RWPE1 (cell line): ENCODE measurements at regions not wholly inside any gene's neighbourhood (a gene's known extent, or its start where the extent isn't known, plus 50 kb on each side); places are given as distances from the start of the nearest gene placed in this dataset.

ENCODE experiments used
- CTCF ChIA-PET: fragments of 350-600 bp; sonication (Branson Sonifier 250); formaldehyde crosslinking; extraction: SDS; loops from one replicate; lab custom pipeline; 2021; lab: Yijun Ruan, JAX
- POLR2A ChIA-PET: fragments of 400-600 bp; formaldehyde crosslinking; extraction: SDS; loops from one replicate; lab custom pipeline; 2020; ENCODE audit warnings: antibody characterized with exemption; ENCODE audit not compliant: low non-redundant PET; lab: Yijun Ruan, JAX
- DNase-seq: peaks from one replicate; pipeline ENCODE4 v3.0.0; 2012; ENCODE audit warnings: low spot score
- H3K27ac ChIP-seq: fragments of 450-650 bp; 2 replicates; pipeline ENCODE4 v1.5.1; 2017
- CTCF ChIP-seq: fragments of 450-650 bp; conservative IDR thresholded peaks from 2 replicates; pipeline ENCODE4 v1.5.1; 2017; ENCODE audit warnings: low read depth, mild to moderate bottlenecking

GRCh38 chr18:34480162-34480700 is 229.9 kb upstream of the DTNA start:
- no peak for DNase-seq
- ChIA-PET CTCF (no interaction called here), POLR2A (no interaction called here)
- no peak overlapping the region for H3K27ac ChIP-seq
- TF ChIP-seq CTCF: no peak

- H3K27ac ChIP-seq: no peak overlapping the region
- TF ChIP-seq CTCF: no peak
- POLR2A ChIA-PET: no interaction called here
- CTCF ChIA-PET: interaction anchor here (0.6 kb wide), 1 partner anchor 40 kb away, joined by 3 read pairs; no protein-coding TSS in a partner anchor
- DNase-seq: no peak
Measured at GRCh38 chr18:34482204-34482603, 227.9 kb upstream of the DTNA start.

GRCh38 chr18:34483198-34483597 is 226.9 kb upstream of the DTNA start:
- CTCF ChIA-PET: no interaction called here
- no peak overlapping the region for H3K27ac ChIP-seq
- POLR2A ChIA-PET: no interaction called here
- TF ChIP-seq CTCF: no peak
- DNase-seq: no peak

GRCh38 chr18:34491719-34492118 is 218.4 kb upstream of the DTNA start:
- no peak overlapping the region for H3K27ac ChIP-seq
- DNase-seq: no peak
- POLR2A ChIA-PET: no interaction called here
- no peak for TF ChIP-seq CTCF
- CTCF ChIA-PET: no interaction called here

GRCh38 chr18:34492652-34493051 is 217.4 kb upstream of the DTNA start:
- no peak for TF ChIP-seq CTCF
- H3K27ac ChIP-seq: no peak overlapping the region
- ChIA-PET CTCF (interaction anchor here (0.6 kb wide), 1 partner anchor 168 kb away, joined by 3 read pairs; no protein-coding TSS in a partner anchor), POLR2A (no interaction called here)
- DNase-seq: no peak

- no peak overlapping the region for H3K27ac ChIP-seq
- DNase-seq: no peak
- CTCF ChIA-PET: interaction anchor here (0.6 kb wide), 1 partner anchor 168 kb away, joined by 3 read pairs; no protein-coding TSS in a partner anchor
- POLR2A ChIA-PET: no interaction called here
- no peak for TF ChIP-seq CTCF
Measured at GRCh38 chr18:34493099-34493544, 217.0 kb upstream of the DTNA start.
